IMR-90 (cell line): ENCODE measurements at regions not wholly inside any gene's neighbourhood (a gene's known extent, or its start where the extent isn't known, plus 50 kb on each side); places are given as distances from the start of the nearest gene placed in this dataset.

Experiments used
- ATAC-seq: fragments of 200-7000 bp; cut with Tn5 transposase; 2 replicates; pipeline ENCODE4 v1.9.1; 2020; ENCODE audit warnings: low read depth, mild to moderate bottlenecking, moderate library complexity
- BruUV-seq: library from RNA; stranded (reverse); fragments of 400-500 nt; replicated peaks from 2 replicates; lab custom pipeline; 2021; lab: Mats Ljungman, UMichigan
- CTCF ChIA-PET: fragments of 300-600 bp; formaldehyde crosslinking; extraction: SDS; loops from one replicate; lab custom pipeline; 2021; ENCODE audit warnings: antibody characterized with exemption; lab: Yijun Ruan, JAX
- POLR2A ChIA-PET: fragments of 300-600 bp; sonication (Branson Sonifier 250); formaldehyde crosslinking; loops from one replicate; lab custom pipeline; 2022; ENCODE audit warnings: antibody characterized with exemption; ENCODE audit not compliant: unreplicated experiment; lab: Charles Lee
- DNase-seq: peaks from one replicate; pipeline ENCODE4 v3.0.0; 2013
- H2AFZ ChIP-seq: replicated peaks from 2 replicates; pipeline ENCODE3; 2013; ENCODE audit warnings: low read length, mild to moderate bottlenecking; ENCODE audit not compliant: poor library complexity
- H2AK5ac ChIP-seq: 2 replicates; pipeline ENCODE4 v1.6.1; 2013; ENCODE audit warnings: low read depth, low read length, inconsistent platforms
- H2AK9ac ChIP-seq: replicated peaks from 2 replicates; pipeline ENCODE3; 2013; ENCODE audit warnings: mild to moderate bottlenecking, low read depth, low read length, moderate library complexity; ENCODE audit not compliant: poor library complexity
- H2BK120ac ChIP-seq: 2 replicates; pipeline ENCODE4 v1.6.1; 2013; ENCODE audit warnings: low read depth, low read length, inconsistent platforms
- H2BK15ac ChIP-seq: 3 replicates; pipeline ENCODE4 v1.6.1; 2013; ENCODE audit warnings: low read depth, low read length, inconsistent platforms
- H2BK20ac ChIP-seq: 2 replicates; pipeline ENCODE4 v1.6.1; 2013; ENCODE audit warnings: low read depth, mild to moderate bottlenecking, inconsistent platforms, low read length, moderate library complexity
- H2BK5ac ChIP-seq: 2 replicates; pipeline ENCODE4 v1.6.1; 2013; ENCODE audit warnings: mild to moderate bottlenecking, low read depth, low read length, inconsistent platforms; ENCODE audit not compliant: poor library complexity, severe bottlenecking
- H3K14ac ChIP-seq: replicated peaks from 2 replicates; pipeline ENCODE4 v1.6.1; 2013; ENCODE audit warnings: low read depth, low read length, inconsistent platforms
- H3K18ac ChIP-seq: 2 replicates; pipeline ENCODE4 v1.6.1; 2013; ENCODE audit warnings: low read depth, low read length, control low read depth
- H3K23ac ChIP-seq: 2 replicates; pipeline ENCODE4 v1.6.1; 2013; ENCODE audit warnings: low read depth, low read length, inconsistent platforms
- H3K27ac ChIP-seq: 2 replicates; pipeline ENCODE4 v1.5.1; 2013; ENCODE audit warnings: mild to moderate bottlenecking, control low read depth, low read length; ENCODE audit not compliant: insufficient read depth
- H3K27me3 ChIP-seq: 2 replicates; pipeline ENCODE4 v1.6.1; 2013; ENCODE audit warnings: low read length; ENCODE audit not compliant: control insufficient read depth, insufficient read depth
- H3K36me3 ChIP-seq: 2 replicates; pipeline ENCODE4 v1.6.1; 2013; ENCODE audit warnings: low read length, mixed read lengths; ENCODE audit not compliant: control insufficient read depth, insufficient read depth
- H3K4ac ChIP-seq: 2 replicates; pipeline ENCODE4 v1.6.1; 2013; ENCODE audit warnings: low read depth, low read length, inconsistent platforms
- H3K4me1 ChIP-seq: 2 replicates; pipeline ENCODE4 v1.6.1; 2013; ENCODE audit warnings: low read length, mixed read lengths; ENCODE audit not compliant: control insufficient read depth, insufficient read depth
- H3K4me2 ChIP-seq: 2 replicates; pipeline ENCODE4 v1.6.1; 2013; ENCODE audit warnings: low read depth, mild to moderate bottlenecking, control low read depth, low read length, moderate library complexity
- H3K4me3 ChIP-seq: 2 replicates; pipeline ENCODE4 v1.5.1; 2013; ENCODE audit warnings: low read depth, mild to moderate bottlenecking, control low read depth, low read length, moderate library complexity; ENCODE audit not compliant: insufficient read depth
- H3K56ac ChIP-seq: 2 replicates; pipeline ENCODE4 v1.6.1; 2013; ENCODE audit warnings: low read length, inconsistent platforms; ENCODE audit not compliant: insufficient read depth; ENCODE audit errors: extremely low read depth
- H3K79me1 ChIP-seq, 2 experiments: 2 replicates each; pipeline ENCODE4 v1.6.1; 2013; ENCODE audit warnings: low read length in 2 of 2, inconsistent platforms in 1 of 2, low read depth in 1 of 2
- H3K9ac ChIP-seq: 2 replicates; pipeline ENCODE4 v1.6.1; 2013; ENCODE audit warnings: low read depth, low read length, control low read depth
- H3K9me1 ChIP-seq: 2 replicates; pipeline ENCODE4 v1.6.1; 2013; ENCODE audit warnings: low read length, inconsistent platforms; ENCODE audit not compliant: insufficient read depth
- H3K9me3 ChIP-seq: 2 replicates; pipeline ENCODE4 v1.6.1; 2013; ENCODE audit warnings: low read length; ENCODE audit not compliant: control insufficient read depth, insufficient read depth
- H4K20me1 ChIP-seq: 2 replicates; pipeline ENCODE4 v1.6.1; 2013; ENCODE audit warnings: low read length, inconsistent platforms; ENCODE audit not compliant: insufficient read depth
- H4K5ac ChIP-seq: 2 replicates; pipeline ENCODE4 v1.6.1; 2013; ENCODE audit warnings: mild to moderate bottlenecking, low read depth, low read length, control low read depth
- H4K8ac ChIP-seq, 2 experiments: 2 replicates each; pipeline ENCODE4 v1.6.1; 2013; ENCODE audit warnings: low read depth in 2 of 2, low read length in 2 of 2, control low read depth in 1 of 2, inconsistent platforms in 1 of 2
- H4K91ac ChIP-seq: 2 replicates; pipeline ENCODE4 v1.6.1; 2013; ENCODE audit warnings: low read depth, low read length, inconsistent platforms; ENCODE audit not compliant: insufficient read depth
- BHLHE40 ChIP-seq: fragments of 150-350 bp; IDR thresholded peaks from 2 replicates; pipeline ENCODE4 v1.6.1; 2016; ENCODE audit warnings: mild to moderate bottlenecking, low read depth, low read length
- CEBPB ChIP-seq: IDR thresholded peaks from 2 replicates; pipeline ENCODE4 v1.6.1; 2012; ENCODE audit warnings: low read depth, low read length, improper control_type of control experiment
- MAFK ChIP-seq: IDR thresholded peaks from 2 replicates; pipeline ENCODE4 v1.6.1; 2012; ENCODE audit warnings: low read depth, low read length, improper control_type of control experiment
- MAZ ChIP-seq: IDR thresholded peaks from 2 replicates; pipeline ENCODE4 v1.6.1; 2012; ENCODE audit warnings: low read depth, mild to moderate bottlenecking, low read length, improper control_type of control experiment, moderate library complexity, borderline replicate concordance
- RAD21 ChIP-seq: IDR thresholded peaks from 2 replicates; pipeline ENCODE4 v1.6.1; 2012; ENCODE audit warnings: low read length, improper control_type of control experiment
- RCOR1 ChIP-seq: IDR thresholded peaks from 2 replicates; pipeline ENCODE4 v1.6.1; 2012; ENCODE audit warnings: mild to moderate bottlenecking, low read length, improper control_type of control experiment; ENCODE audit not compliant: insufficient replicate concordance
- RFX5 ChIP-seq: IDR thresholded peaks from 2 replicates; pipeline ENCODE4 v1.8.0; 2012; ENCODE audit warnings: low read depth, mild to moderate bottlenecking, low read length, moderate library complexity
- SMC3 ChIP-seq: fragments of 150-350 bp; IDR thresholded peaks from 2 replicates; pipeline ENCODE4 v1.6.1; 2016; ENCODE audit warnings: low read depth, mild to moderate bottlenecking, antibody characterized with exemption, low read length, moderate library complexity
- WGBS, 2 experiments: methylation state at CpG; one replicate each; pipeline versions ENCODE4 v1.1.5 to v1.1.7; 2013; ENCODE audit warnings: missing lambda C conversion rate in 2 of 2; ENCODE audit not compliant: insufficient read length in 1 of 2; ENCODE audit errors: extremely low coverage in 2 of 2; 5-methylcytosine and 5-hydroxymethylcytosine counted together
- dilution Hi-C: fragments of 300-500 bp; cut with HindIII; formaldehyde crosslinking; loops from one replicate; pipeline ENCODE4 v1.14.3; 2018; ENCODE audit warnings: low sequenced_read_pairs; ENCODE audit not compliant: unreplicated experiment
- in situ Hi-C: fragments of 300-500 bp; cut with MboI; formaldehyde crosslinking; loops from 3 replicates; pipeline ENCODE4 v1.14.3; 2019; ENCODE audit warnings: low sequenced_read_pairs, inconsistent platforms, mixed read lengths
- intact Hi-C: fragments of 100-400 bp; cut with micrococcal nuclease; formaldehyde crosslinking; loops from 2 replicates; pipeline ENCODE4 v1.10.0; 2022
- TF ChIP-seq, protein P1 (sequence below): conservative IDR thresholded peaks from 2 replicates; pipeline ENCODE4 v1.5.1; 2012; ENCODE audit warnings: mild to moderate bottlenecking, low read depth, low read length, improper control_type of control experiment
- TF ChIP-seq, protein P2 (sequence below): fragments of 150-350 bp; IDR thresholded peaks from 2 replicates; pipeline ENCODE4 v1.6.1; 2016; ENCODE audit warnings: low read depth, mild to moderate bottlenecking, low read length, moderate library complexity, borderline replicate concordance
- TF ChIP-seq, protein P3 (sequence below): fragments of 150-350 bp; IDR thresholded peaks from 2 replicates; pipeline ENCODE4 v1.6.1; 2017; ENCODE audit warnings: mild to moderate bottlenecking, antibody characterized with exemption, low read length, low read depth

DNA sequence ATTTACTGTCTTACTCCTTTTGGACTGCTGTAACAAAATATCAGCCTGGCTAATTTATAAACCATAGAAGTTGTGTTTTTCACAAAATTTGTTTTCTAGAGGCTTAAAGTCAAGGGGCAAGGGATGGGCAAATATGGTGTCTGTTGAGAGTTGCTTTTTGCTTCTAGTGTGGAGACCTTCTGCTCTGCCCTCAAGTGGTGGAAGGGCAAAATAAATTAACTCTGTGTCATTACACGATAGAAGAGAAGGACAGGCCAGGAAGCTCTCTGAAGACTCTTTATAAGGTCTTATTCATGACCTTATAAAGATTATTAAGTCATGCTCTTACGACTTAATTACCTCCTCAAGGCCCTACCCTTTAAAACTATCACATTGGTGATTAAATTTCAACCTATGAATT, 181.2 kb upstream of the LRATD1 start:
- Histone ChIP-seq H2AK9ac (no peak overlapping the region), H3K4me3 (no peak overlapping the region), H3K9me1 (no peaks in the 10 kb centered on the region), H3K27ac (no peak overlapping the region), H4K91ac (no peak overlapping the region), H3K36me3 (no peaks in the 10 kb centered on the region), H3K18ac (no peak overlapping the region), H4K20me1 (no peaks in the 10 kb centered on the region), H2BK20ac (no peak overlapping the region), H3K9me3 (no peaks in the 10 kb centered on the region), H3K14ac (no peak overlapping the region), H4K5ac (no peak overlapping the region), H2BK15ac (no peak overlapping the region), H2BK120ac (no peak overlapping the region), H2AK5ac (no peak overlapping the region), H2BK5ac (no peak overlapping the region), H3K4me1 (no peaks in the 10 kb centered on the region), H4K8ac (no peak overlapping the region), H2AFZ (no peak overlapping the region), H3K27me3 (no peaks in the 10 kb centered on the region), H3K4ac (no peak overlapping the region), H3K4me2 (no peak overlapping the region), H3K79me1 (no peaks in the 10 kb centered on the region), H3K23ac (no peak overlapping the region), H3K56ac (no peak overlapping the region), H3K9ac (no peak overlapping the region)
- intact Hi-C loops (no loop called here), in situ Hi-C loops (no loop called here), dilution Hi-C loops (no loop called here)
- no peak for DNase-seq
- POLR2A ChIA-PET = no interaction called here
- no peak for ATAC-seq
- no TSS peak for BruUV-seq
- 25% methylated on average over 1 of the region's 2 CpGs; no CpG with 5 or more reads in 1 of the 2 experiments for WGBS, 2 experiments
- no peak for TF ChIP-seq CEBPB
- no peak for TF ChIP-seq RFX5
- TF ChIP-seq, protein P1, sequence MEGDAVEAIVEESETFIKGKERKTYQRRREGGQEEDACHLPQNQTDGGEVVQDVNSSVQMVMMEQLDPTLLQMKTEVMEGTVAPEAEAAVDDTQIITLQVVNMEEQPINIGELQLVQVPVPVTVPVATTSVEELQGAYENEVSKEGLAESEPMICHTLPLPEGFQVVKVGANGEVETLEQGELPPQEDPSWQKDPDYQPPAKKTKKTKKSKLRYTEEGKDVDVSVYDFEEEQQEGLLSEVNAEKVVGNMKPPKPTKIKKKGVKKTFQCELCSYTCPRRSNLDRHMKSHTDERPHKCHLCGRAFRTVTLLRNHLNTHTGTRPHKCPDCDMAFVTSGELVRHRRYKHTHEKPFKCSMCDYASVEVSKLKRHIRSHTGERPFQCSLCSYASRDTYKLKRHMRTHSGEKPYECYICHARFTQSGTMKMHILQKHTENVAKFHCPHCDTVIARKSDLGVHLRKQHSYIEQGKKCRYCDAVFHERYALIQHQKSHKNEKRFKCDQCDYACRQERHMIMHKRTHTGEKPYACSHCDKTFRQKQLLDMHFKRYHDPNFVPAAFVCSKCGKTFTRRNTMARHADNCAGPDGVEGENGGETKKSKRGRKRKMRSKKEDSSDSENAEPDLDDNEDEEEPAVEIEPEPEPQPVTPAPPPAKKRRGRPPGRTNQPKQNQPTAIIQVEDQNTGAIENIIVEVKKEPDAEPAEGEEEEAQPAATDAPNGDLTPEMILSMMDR = no peak
- no peak for TF ChIP-seq BHLHE40
- TF ChIP-seq, protein P2, sequence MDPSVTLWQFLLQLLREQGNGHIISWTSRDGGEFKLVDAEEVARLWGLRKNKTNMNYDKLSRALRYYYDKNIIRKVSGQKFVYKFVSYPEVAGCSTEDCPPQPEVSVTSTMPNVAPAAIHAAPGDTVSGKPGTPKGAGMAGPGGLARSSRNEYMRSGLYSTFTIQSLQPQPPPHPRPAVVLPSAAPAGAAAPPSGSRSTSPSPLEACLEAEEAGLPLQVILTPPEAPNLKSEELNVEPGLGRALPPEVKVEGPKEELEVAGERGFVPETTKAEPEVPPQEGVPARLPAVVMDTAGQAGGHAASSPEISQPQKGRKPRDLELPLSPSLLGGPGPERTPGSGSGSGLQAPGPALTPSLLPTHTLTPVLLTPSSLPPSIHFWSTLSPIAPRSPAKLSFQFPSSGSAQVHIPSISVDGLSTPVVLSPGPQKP = no peak
- no peak for TF ChIP-seq MAFK
- TF ChIP-seq, protein P3, sequence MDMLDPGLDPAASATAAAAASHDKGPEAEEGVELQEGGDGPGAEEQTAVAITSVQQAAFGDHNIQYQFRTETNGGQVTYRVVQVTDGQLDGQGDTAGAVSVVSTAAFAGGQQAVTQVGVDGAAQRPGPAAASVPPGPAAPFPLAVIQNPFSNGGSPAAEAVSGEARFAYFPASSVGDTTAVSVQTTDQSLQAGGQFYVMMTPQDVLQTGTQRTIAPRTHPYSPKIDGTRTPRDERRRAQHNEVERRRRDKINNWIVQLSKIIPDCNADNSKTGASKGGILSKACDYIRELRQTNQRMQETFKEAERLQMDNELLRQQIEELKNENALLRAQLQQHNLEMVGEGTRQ = no peak
- no peak for TF ChIP-seq RCOR1
- TF ChIP-seq MAZ = no peak
- TF ChIP-seq RAD21 = no peak
- no peak for TF ChIP-seq SMC3
- CTCF ChIA-PET = interaction anchor here (0.6 kb wide), 1 partner anchor 1162 kb away, joined by 5 read pairs; no protein-coding TSS in a partner anchor
